Head of caudate nucleus (tissue), 42 donors: ENCODE measurements at regions not wholly inside any gene's neighbourhood (a gene's known extent, or its start where the extent isn't known, plus 50 kb on each side); places are given as distances from the start of the nearest gene placed in this dataset.
A peak's percentile ranks its signal among the peaks of the same experiment; 100 is the strongest.
"Not testable (repeated sequence)": the region's sequence is repeated elsewhere in the genome, so short reads cannot be mapped to it uniquely, and the experiment has no call there.

Experiments used
- DNase-seq, 42 donors: peaks; one replicate each; pipeline versions ENCODE4 v3.0.0 to v3.0.0-alpha.2; 2020 to 2021; ENCODE audit warnings: mixed read lengths in 7 of 42
- intact Hi-C: fragments of 100-400 bp; cut with DNase I; formaldehyde crosslinking; loops from one replicate; pipeline ENCODE4 v1.15.0; 2022

DNA sequence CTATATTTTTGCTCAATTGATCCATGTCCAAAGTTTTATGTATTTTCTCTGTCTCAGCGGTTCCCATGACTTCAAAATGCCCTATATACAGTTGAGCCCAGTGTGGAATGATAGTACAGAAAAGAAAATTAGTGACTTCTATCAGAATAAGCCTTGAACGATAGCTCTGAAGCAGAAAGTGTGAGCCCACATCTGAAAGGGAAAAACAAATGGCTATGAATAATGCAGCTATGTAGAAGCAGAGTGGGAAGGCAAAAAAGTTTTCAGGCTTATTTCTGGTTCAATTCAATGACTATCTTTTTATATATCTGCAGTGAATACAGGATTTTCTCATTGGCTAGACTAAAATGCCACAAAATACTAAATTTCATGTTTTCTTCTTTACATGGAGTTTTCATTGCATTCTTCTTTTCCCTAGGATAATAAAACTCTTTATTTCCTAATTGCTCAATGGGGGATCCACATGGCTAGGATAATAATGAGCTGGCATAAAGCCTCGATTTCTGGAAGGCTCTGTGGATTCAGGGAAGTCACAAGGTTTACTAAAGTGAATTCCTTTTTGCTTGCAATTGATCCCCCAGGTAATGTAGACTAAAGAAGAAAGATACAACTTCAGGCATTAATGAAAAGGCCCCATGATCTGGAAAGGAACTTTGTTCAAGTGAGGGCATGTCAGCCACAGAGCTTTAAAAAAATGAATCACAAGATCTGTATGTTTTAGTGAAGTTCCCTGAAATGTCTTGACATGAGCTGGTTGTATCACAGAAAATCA is 377.0 kb upstream of the RIOK2 start:
- intact Hi-C loops: no loop called here
- DNase-seq: peak in 1 of 42 donors; percentile 17

GRCh38 chr5:97560599-97560993 is 377.5 kb upstream of the RIOK2 start:
- DNase-seq: no peak
- intact Hi-C loops: no loop called here

GRCh38 chr5:97563050-97563657 is 380.1 kb upstream of the RIOK2 start:
- no peak for DNase-seq
- intact Hi-C loops: no loop called here

DNA sequence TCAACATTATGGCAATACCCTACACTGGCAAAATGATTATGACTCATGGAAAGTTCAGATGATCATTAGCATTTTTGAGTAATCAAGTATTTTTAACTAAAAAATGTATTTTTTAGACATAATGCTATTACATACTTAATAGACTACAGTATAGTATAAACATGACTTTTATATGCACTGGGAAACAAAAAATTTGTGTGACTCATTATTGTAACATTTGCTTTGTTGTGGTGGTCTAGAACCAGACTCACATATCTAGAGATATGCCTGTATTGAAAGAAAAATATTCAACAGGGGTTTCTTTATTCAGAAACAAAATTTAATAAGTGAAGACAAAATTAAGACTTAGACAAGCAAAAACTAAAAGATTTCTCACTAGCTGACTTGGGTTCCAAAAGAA is 385.3 kb upstream of the RIOK2 start:
- intact Hi-C loops: no loop called here
- DNase-seq: no peak

- intact Hi-C loops: no loop called here
- DNase-seq: no peak
Observed at GRCh38 chr5:97570242-97570641, 387.2 kb upstream of the RIOK2 start.

- no peak for DNase-seq
- intact Hi-C loops: no loop called here
Observed at GRCh38 chr5:97575322-97575721, 392.3 kb upstream of the RIOK2 start.

DNA sequence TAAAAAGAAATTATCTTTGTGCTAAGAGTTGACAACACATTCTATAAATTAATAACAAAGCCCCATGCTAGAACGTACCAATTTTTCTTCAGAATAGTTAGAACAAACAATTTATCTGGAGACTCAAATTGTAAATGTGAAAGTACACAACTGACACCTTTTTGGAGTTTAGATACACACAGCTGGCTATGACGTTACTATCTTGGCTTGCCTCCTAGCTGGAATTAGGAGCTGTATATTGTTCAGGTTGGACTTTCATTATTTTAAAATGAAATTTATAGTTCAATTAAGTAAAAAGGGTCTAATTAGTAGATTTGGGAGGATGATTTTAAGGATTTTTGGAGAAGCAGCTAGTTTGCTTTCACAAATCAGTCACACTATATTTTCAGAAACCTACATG is 393.9 kb upstream of the RIOK2 start:
- DNase-seq: no peak
- intact Hi-C loops: no loop called here

GRCh38 chr5:97579977-97580376 is 396.9 kb upstream of the RIOK2 start:
- DNase-seq, intact Hi-C loops: not testable (repeated sequence)

GRCh38 chr5:97580746-97581145 is 397.7 kb upstream of the RIOK2 start:
- no peak for DNase-seq
- intact Hi-C loops: no loop called here

DNA sequence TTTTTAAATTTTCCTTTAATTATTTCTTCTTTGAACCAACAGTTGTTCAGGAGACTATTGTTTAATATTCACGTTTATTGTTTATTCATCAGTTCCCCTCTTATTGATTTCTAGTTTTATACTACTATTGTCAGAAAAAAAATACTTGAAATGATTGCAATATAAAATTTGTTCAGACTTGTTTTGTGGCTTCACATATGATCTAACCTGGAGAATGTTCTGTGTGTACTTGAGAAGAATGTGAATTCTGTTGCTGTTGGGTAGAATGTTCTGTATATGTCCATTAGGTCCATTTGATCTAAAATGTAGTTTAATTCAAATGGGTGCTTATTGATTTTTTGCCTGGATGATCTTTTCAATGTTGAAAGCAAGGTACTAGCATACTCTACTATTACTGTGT is 408.7 kb upstream of the RIOK2 start:
- intact Hi-C loops: no loop called here
- DNase-seq: no peak

GRCh38 chr5:97600486-97600885 is 417.4 kb upstream of the RIOK2 start:
- no peak for DNase-seq
- intact Hi-C loops: no loop called here

DNA sequence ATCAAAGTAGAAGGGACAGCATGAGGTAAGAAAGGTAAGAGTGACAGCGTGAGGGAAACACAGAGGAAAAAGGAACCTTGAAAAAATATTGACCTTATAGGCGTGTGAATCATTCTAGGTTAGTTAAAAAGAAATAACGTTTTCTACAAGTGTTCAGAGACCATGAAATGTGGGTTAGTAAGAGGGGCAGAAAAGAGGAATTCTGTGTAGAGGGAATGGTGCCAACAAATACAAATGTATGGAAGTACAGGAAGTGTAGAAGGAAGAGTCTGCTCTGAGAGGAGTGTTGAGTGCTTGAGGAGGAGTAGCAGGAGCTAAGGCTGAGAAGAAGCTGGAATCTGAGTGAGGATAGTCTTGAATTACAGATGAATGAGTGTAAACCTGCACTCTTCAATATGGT is 418.6 kb upstream of the RIOK2 start:
- intact Hi-C loops: no loop called here
- no peak for DNase-seq

DNA sequence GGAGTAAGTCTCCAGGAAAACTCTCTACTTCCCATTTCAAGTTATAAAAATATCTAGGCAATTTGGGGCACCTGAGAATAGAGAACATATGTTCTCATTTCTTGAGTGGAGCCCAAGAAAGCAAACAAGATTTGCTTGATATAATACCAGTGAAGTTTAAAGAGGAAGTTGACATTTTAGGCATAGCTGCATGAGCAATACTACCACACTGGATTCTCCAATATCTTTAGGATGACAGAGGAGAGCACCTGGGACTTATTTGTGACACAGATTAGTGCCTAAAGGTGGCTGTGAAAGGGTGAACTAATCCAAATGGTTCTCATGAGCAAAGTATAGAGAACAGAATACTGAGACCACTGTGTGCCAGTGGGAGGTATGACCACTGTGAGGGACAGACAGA is 423.5 kb upstream of the RIOK2 start:
- DNase-seq: no peak
- intact Hi-C loops: no loop called here

GRCh38 chr5:97608501-97608900 is 425.5 kb upstream of the RIOK2 start:
- DNase-seq: no peak
- intact Hi-C loops: no loop called here

DNA sequence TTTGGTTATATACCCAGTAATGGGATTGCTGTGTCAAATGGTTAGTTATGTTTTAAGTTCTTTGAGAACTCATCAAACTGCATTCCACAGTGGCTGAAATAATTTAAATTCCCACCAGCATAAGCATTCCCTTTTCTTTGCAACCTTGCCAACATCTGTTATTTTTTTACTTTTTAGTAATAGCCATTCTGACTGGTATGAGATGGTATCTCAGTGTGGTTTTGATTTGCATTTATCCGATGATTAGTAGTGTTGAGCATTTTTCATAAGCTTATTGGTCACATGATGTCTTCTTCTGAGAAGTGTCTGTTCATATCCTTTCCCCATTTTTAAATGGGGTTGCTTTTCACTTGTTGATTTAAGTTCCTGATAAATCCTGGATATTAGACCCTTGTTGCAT is 435.7 kb upstream of the RIOK2 start:
- intact Hi-C loops: no loop called here
- no peak for DNase-seq

- no peak for DNase-seq
- intact Hi-C loops: no loop called here
Observed at GRCh38 chr5:97623441-97623840, 440.4 kb upstream of the RIOK2 start.

DNA sequence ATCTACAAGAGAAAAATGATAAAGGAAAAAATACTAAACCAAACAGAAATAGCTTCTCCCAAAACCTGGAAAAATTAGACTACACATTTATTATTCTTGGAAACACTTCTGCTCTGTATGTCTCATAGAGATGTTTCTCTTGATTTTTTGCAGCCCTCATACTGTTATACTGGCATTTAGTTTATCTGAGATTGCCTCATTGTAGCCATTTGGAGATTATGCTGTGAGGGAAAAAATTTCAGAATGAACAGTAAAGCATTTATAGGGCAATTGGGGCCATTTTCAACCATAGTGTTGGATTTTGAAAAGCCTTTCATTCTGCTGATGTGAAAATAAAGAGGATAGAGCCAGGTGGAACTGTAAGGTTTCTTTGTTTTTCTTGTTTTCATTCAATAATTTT is 441.8 kb upstream of the RIOK2 start:
- DNase-seq: no peak
- intact Hi-C loops: no loop called here

- intact Hi-C loops: no loop called here
- DNase-seq: no peak
Observed at GRCh38 chr5:97627272-97627671, 444.2 kb upstream of the RIOK2 start.

GRCh38 chr5:97628031-97628430 is 445.0 kb upstream of the RIOK2 start:
- no peak for DNase-seq
- intact Hi-C loops: no loop called here

DNA sequence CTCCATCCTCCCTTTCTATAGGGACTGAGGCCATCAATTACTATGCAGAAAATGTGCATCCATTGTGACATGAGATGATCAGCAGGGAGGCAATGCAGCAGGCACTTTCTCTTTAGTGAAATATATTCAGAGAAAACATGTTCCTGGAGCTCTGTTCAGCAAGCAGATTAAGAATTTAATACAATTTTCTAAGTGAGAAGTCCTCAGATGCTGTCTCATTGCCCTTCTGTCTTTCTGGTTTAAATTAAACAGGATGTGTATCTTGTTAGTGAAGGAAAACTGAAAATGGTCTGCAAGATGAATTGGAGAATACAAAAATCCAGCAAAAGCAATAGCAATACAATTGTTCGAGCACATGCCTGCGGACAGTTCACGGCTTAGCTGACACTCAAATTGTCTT is 445.8 kb upstream of the RIOK2 start:
- intact Hi-C loops: no loop called here
- no peak for DNase-seq

DNA sequence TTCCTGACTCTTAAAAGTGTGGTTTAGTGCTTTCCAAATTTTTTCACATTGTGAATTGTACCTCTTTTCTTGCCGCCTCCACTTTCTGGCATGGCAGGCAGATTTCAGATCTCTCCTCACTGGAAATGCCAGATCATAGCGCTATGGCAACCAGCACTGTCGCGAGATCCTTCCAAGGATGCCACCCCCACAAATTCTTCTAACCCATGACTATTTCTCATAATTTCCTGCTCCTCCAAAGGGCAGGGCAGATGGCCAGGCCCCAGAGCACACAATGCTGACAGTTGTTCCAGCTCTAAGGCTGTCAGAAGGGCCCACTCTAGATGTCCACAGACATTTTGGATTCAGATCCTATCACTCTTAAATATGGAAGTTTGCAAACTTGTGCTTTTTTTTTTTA is 446.2 kb upstream of the RIOK2 start:
- intact Hi-C loops: no loop called here
- peak in 27 of 42 donors; percentile 4 to 64 (median 19) for DNase-seq
